IPS-NIHi7 (cell line): ENCODE measurements at regions not wholly inside any gene's neighbourhood (a gene's known extent, or its start where the extent isn't known, plus 50 kb on each side); places are given as distances from the start of the nearest gene placed in this dataset.
A peak's percentile ranks its signal among the peaks of the same experiment; 100 is the strongest.
"Not testable (repeated sequence)": the region's sequence is repeated elsewhere in the genome, so short reads cannot be mapped to it uniquely, and the experiment has no call there.

ENCODE experiments used
- DNase-seq: peaks from one replicate; pipeline ENCODE4 v3.0.0; 2012; ENCODE audit warnings: mixed read lengths; ENCODE audit errors: extremely low spot score

GRCh38 chrX:40788698-40789097, 53.4 kb upstream of the MED14 start:
- DNase-seq, result not testable (repeated sequence)

- no peak for DNase-seq
Measured at GRCh38 chrX:40792433-40792832, 57.1 kb upstream of the MED14 start.

GRCh38 chrX:40794829-40795130, 59.4 kb upstream of the MED14 start:
- not testable (repeated sequence) for DNase-seq

GRCh38 chrX:40799745-40800144, 64.4 kb upstream of the MED14 start:
- DNase-seq, result not testable (repeated sequence)

GRCh38 chrX:40805404-40805803, 70.1 kb upstream of the MED14 start:
- no peak for DNase-seq

- DNase-seq, result no peak
Measured at GRCh38 chrX:40806513-40807220, 71.3 kb upstream of the MED14 start.

- DNase-seq, result no peak
Measured at GRCh38 chrX:40807384-40807783, 72.0 kb upstream of the MED14 start.

- no peak for DNase-seq
Measured at GRCh38 chrX:40808203-40808602, 72.9 kb upstream of the MED14 start.

GRCh38 chrX:40809210-40809609, 73.9 kb upstream of the MED14 start:
- DNase-seq, result no peak

- DNase-seq, result not testable (repeated sequence)
Measured at GRCh38 chrX:40815045-40815444, 79.7 kb upstream of the MED14 start.

- no peak for DNase-seq
Measured at GRCh38 chrX:40816906-40817305, 81.6 kb upstream of the MED14 start.

- no peak for DNase-seq
Measured at GRCh38 chrX:40818236-40818635, 82.9 kb upstream of the MED14 start.

GRCh38 chrX:40821780-40822179, 86.4 kb upstream of the MED14 start:
- no peak for DNase-seq

GRCh38 chrX:40827331-40827730, 92.0 kb upstream of the MED14 start:
- no peak for DNase-seq

GRCh38 chrX:40831750-40832149, 96.4 kb upstream of the MED14 start:
- no peak for DNase-seq

- no peak for DNase-seq
Measured at GRCh38 chrX:40832723-40833122, 97.4 kb upstream of the MED14 start.

- no peak for DNase-seq
Measured at GRCh38 chrX:40834225-40834624, 98.9 kb upstream of the MED14 start.

- no peak for DNase-seq
Measured at GRCh38 chrX:40835526-40835925, 100.2 kb upstream of the MED14 start.

GRCh38 chrX:40843643-40844042, 108.3 kb upstream of the MED14 start:
- DNase-seq, result no peak

GRCh38 chrX:40844471-40844870, 109.1 kb upstream of the MED14 start:
- no peak for DNase-seq

- peak; percentile 39 for DNase-seq
Measured at GRCh38 chrX:40845331-40845911, 110.1 kb upstream of the MED14 start.

GRCh38 chrX:40849906-40850823, 114.8 kb upstream of the MED14 start:
- no peak for DNase-seq

- DNase-seq, result no peak
Measured at GRCh38 chrX:40852586-40852985, 117.2 kb upstream of the MED14 start.
